Kidney (tissue), 13 donors: ENCODE measurements at regions not wholly inside any gene's neighbourhood (a gene's known extent, or its start where the extent isn't known, plus 50 kb on each side); places are given as distances from the start of the nearest gene placed in this dataset.
"Not testable (repeated sequence)": the region's sequence is repeated elsewhere in the genome, so short reads cannot be mapped to it uniquely, and the experiment has no call there.

ENCODE experiments used
- DNase-seq, 5 donors: peaks; one replicate each; pipeline ENCODE4 v3.0.0-alpha.2; 2013 to 2020
- FAIRE-seq: peaks from 2 replicates; lab custom pipeline; 2012; peaks lifted over from hg19 to GRCh38; lab: Jason Lieb, UNC
- H3K27ac ChIP-seq, 2 donors: one replicate each; pipeline ENCODE4 v1.7.0; 2013; ENCODE audit warnings: low read depth in 2 of 2, low read length in 2 of 2, inconsistent platforms in 1 of 2
- H3K27me3 ChIP-seq: one replicate; pipeline ENCODE4 v1.7.1; 2013; ENCODE audit warnings: low read length, inconsistent platforms; ENCODE audit not compliant: control insufficient read depth, insufficient read depth
- H3K36me3 ChIP-seq, 3 donors: one replicate each; pipeline versions ENCODE4 v1.7.0 to v1.7.1; 2013; ENCODE audit warnings: low read length in 3 of 3, control low read depth in 1 of 3, inconsistent platforms in 1 of 3; ENCODE audit not compliant: insufficient read depth in 3 of 3, control insufficient read depth in 2 of 3
- H3K4me1 ChIP-seq, 3 donors: one replicate each; pipeline versions ENCODE4 v1.7.0 to v1.7.1; 2013; ENCODE audit warnings: low read length in 3 of 3, inconsistent platforms in 1 of 3, low read depth in 1 of 3; ENCODE audit not compliant: control insufficient read depth in 2 of 3, insufficient read depth in 2 of 3
- H3K4me3 ChIP-seq, 3 donors: one replicate each; pipeline versions ENCODE4 v1.7.0 to v1.8.1; 2013; ENCODE audit warnings: low read length in 3 of 3, control low read depth in 1 of 3, inconsistent platforms in 1 of 3
- H3K9ac ChIP-seq, 3 donors: one replicate each; pipeline versions ENCODE4 v1.7.0 to v1.7.1; 2013; ENCODE audit warnings: low read length in 3 of 3, control low read depth in 1 of 3, inconsistent platforms in 1 of 3
- H3K9me3 ChIP-seq, 3 donors: one replicate each; pipeline versions ENCODE4 v1.7.0 to v1.7.1; 2013; ENCODE audit warnings: low read length in 3 of 3, control low read depth in 1 of 3, inconsistent platforms in 1 of 3; ENCODE audit not compliant: control insufficient read depth in 2 of 3, insufficient read depth in 1 of 3
- CTCF ChIP-seq: IDR thresholded peaks from 3 replicates; pipeline ENCODE4 v1.5.1; 2012; ENCODE audit warnings: mild to moderate bottlenecking, moderate library complexity, borderline replicate concordance; ENCODE audit not compliant: insufficient read depth; ENCODE audit errors: extremely low read depth
- intact Hi-C: fragments of 100-400 bp; cut with DNase I; formaldehyde crosslinking; loops from one replicate; pipeline ENCODE4 v1.11.1; 2022
- donor health status: control.
- donor health status: control.
- donor health status: control.
- donor health status: control.
- donor health status: control.
- donor health status: DM: yes; HTN: yes; CAD: no.
- donor health status: Normal renal cell carcinoma (clear cell type).

GRCh38 chr6:115485400-115485799, 575.3 kb downstream of the FRK start:
- intact Hi-C loops = no loop called here
- no peak overlapping the region for H3K4me3 ChIP-seq
- no peaks in the 10 kb centered on the region for H3K27me3 ChIP-seq
- no peaks in the 10 kb centered on the region for H3K4me1 ChIP-seq
- no peak overlapping the region for H3K9ac ChIP-seq
- FAIRE-seq = no peak
- H3K27ac ChIP-seq = no peak overlapping the region
- DNase-seq = peak in 1 of 5 donors; percentile 17
- TF ChIP-seq CTCF = no peak
- H3K9me3 ChIP-seq = no peaks in the 10 kb centered on the region
- H3K36me3 ChIP-seq = no peaks in the 10 kb centered on the region

- H3K9me3 ChIP-seq, DNase-seq, H3K9ac ChIP-seq, H3K27ac ChIP-seq, intact Hi-C loops, FAIRE-seq, H3K36me3 ChIP-seq, H3K4me1 ChIP-seq, H3K4me3 ChIP-seq, H3K27me3 ChIP-seq: not testable (repeated sequence)
Measured at GRCh38 chr6:115480543-115480942, 580.1 kb downstream of the FRK start.

- H3K4me1 ChIP-seq = no peaks in the 10 kb centered on the region
- no peak overlapping the region for H3K9ac ChIP-seq
- DNase-seq = no peak
- no peaks in the 10 kb centered on the region for H3K9me3 ChIP-seq
- no peak overlapping the region for H3K27ac ChIP-seq
- H3K4me3 ChIP-seq = no peak overlapping the region
- intact Hi-C loops = no loop called here
- no peaks in the 10 kb centered on the region for H3K36me3 ChIP-seq
- no peak for TF ChIP-seq CTCF
- H3K27me3 ChIP-seq = no peaks in the 10 kb centered on the region
- FAIRE-seq = no peak
Measured at GRCh38 chr6:115474443-115475041, 586.1 kb downstream of the FRK start.

GRCh38 chr6:115468272-115469005, 592.3 kb downstream of the FRK start:
- no peak for DNase-seq

More at GRCh38 chr6:115468272-115469005, 592.3 kb downstream of the FRK start:
- H3K27ac ChIP-seq = no peak overlapping the region
- no peaks in the 10 kb centered on the region for H3K4me1 ChIP-seq
- no peaks in the 10 kb centered on the region for H3K27me3 ChIP-seq
- no peak overlapping the region for H3K9ac ChIP-seq
- TF ChIP-seq CTCF = no peak
- H3K36me3 ChIP-seq = no peaks in the 10 kb centered on the region
- intact Hi-C loops = no loop called here
- no peak for FAIRE-seq
- no peaks in the 10 kb centered on the region for H3K9me3 ChIP-seq
- no peak overlapping the region for H3K4me3 ChIP-seq
